IgD-negative memory B cell (primary cell): ENCODE measurements at regions not wholly inside any gene's neighbourhood (a gene's known extent, or its start where the extent isn't known, plus 50 kb on each side); places are given as distances from the start of the nearest gene placed in this dataset.
"Not testable (repeated sequence)": the region's sequence is repeated elsewhere in the genome, so short reads cannot be mapped to it uniquely, and the experiment has no call there.

Experiments used
- H3K27ac Mint-ChIP-seq, 3 donors: one replicate each; pipeline ENCODE4 v1.8.0; 2020 to 2022; ENCODE audit warnings: mild to moderate bottlenecking in 3 of 3, mixed read lengths in 3 of 3, moderate library complexity in 1 of 3
- H3K27me3 Mint-ChIP-seq: one replicate; pipeline ENCODE4 v1.8.0; 2021; ENCODE audit warnings: mixed read lengths
- H3K36me3 Mint-ChIP-seq: one replicate; pipeline ENCODE4 v1.8.0; 2020; ENCODE audit warnings: mild to moderate bottlenecking, mixed read lengths
- H3K4me1 Mint-ChIP-seq, 3 donors: one replicate each; pipeline ENCODE4 v1.8.0; 2020 to 2022; ENCODE audit warnings: mixed read lengths in 3 of 3, mild to moderate bottlenecking in 1 of 3
- H3K4me3 Mint-ChIP-seq, 4 donors: one replicate each; pipeline ENCODE4 v1.8.0; 2020 to 2022; ENCODE audit warnings: mild to moderate bottlenecking in 4 of 4, mixed read lengths in 4 of 4, moderate library complexity in 3 of 4
- H3K9me3 Mint-ChIP-seq, 3 donors: one replicate each; pipeline ENCODE4 v1.8.0; 2020 to 2021; ENCODE audit warnings: mixed read lengths in 3 of 3, mild to moderate bottlenecking in 1 of 3

DNA sequence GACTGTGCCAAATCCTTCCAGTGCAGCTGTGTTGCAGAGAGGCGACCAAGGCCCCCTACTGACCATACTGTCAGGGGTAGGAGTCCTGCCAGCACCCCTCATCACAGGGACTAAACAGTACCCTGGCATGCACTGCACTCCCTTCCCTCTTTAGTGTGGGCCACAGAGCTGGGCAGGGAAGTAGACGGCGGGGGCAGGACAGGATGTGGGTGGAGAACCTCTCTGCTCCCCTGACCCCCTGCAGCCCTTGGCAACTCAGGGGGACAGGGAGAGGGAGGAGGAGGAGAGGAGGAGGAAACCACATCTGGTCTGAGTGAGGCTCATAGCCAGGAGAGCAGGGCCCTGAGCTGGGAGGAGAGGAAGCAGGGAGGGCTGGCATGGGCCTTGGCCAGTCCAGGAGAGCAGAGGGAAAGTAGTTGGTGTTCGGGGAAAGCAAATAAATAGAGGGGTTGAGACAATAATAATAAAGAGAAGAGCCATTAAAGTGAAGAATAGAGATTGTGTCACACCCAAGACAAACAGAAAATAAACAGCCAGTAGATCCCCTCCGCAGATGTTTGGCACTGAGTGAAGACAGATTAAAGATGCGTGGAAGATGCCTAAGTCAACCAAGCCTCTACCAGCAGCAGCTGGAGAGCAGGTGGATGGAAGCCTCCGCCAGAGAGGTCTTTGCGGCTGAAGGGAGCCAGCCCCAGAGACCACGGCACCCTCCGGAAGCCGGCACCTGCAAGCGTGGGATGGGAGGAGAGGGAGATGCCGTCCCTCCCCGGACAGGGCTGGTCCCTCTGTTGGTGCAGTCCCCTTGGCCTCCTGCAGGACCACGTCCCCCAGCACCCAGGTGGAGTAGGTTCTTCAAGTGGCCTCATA lies 61.5 kb downstream of the RPUSD4 start:
- Mint-ChIP-seq H3K27me3 (peaks cover 8% of the 10 kb centered on the region), H3K4me3 (peak overlapping the region in 1 of 4 donors; percentile 37), H3K27ac (no peak overlapping the region), H3K9me3 (peaks cover 0 to 14% (median 7%) of the 10 kb centered on the region in 3 donors), H3K36me3 (peaks cover 6% of the 10 kb centered on the region), H3K4me1 (peaks cover 0 to 2% (median 0%) of the 10 kb centered on the region in 3 donors)

DNA sequence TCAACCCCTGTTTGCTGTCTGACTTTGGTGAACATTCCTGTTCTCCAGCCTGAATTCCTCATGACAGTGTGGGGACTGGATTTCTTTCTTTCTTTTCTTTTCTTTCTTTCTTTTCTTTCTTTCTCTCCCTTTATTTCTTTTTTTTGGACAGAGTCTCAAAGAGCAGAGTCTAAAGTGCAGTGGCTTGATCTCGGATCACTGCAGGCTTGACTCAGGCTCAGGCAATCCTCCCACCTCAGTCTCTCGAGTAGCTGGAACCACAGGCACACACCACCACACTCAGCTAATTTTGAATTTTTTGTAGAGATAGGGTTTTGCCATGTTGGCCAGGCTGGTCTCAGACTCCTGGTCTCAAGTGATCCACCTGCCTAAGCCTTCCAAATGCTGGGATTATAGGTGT lies 63.1 kb downstream of the RPUSD4 start:
- Mint-ChIP-seq H3K9me3 (peaks cover 0 to 15% (median 7%) of the 10 kb centered on the region in 3 donors), H3K27me3 (peaks cover 8% of the 10 kb centered on the region), H3K36me3 (peaks cover 4% of the 10 kb centered on the region), H3K27ac (no peak overlapping the region), H3K4me1 (no peaks in the 10 kb centered on the region), H3K4me3 (no peak overlapping the region)

DNA sequence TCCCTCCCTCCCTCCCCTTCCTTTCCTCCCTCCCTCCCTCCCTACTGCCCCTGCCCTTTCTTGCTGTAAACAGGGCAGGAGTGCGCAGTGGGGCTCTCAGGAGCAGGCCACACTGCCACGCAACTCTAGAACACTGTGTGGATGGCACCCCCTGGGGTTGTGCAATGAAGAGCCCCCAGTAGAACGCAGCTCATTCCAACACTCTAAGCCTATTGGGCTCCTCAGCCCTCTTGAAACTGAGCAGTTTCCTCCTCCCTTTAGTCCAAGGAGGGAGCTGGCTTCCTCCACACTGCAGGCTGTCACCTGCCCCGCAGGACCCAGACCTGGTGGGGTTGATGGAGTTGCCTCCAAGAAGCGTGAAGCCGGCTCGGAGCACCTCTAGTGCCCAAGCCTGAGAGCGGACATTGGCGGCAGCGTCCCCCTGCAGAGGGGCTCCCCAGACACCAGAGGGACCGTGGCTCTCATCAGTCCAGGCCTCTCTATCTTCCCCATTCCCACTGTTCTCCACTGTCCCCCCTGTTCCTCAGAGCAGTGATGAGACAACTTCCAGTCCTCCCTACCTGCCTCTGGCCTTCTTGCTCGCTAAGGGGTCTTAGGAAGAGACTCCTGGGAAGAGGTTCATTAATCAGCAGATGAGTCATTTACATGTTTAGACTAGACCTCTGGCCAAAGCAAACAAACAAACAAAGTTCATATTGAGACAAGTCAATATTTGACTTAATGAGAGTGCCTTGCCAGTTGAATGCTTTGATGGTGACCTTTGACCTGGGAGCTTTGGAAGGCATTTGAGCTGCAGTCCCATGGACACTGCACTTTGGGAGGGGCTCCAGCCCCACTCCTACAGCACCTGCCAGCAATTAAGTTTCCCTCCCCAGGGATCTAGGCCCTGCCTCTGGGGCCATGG lies 64.0 kb downstream of the RPUSD4 start:
- Mint-ChIP-seq H3K4me1 (no peaks in the 10 kb centered on the region), H3K36me3 (peaks cover 4% of the 10 kb centered on the region), H3K27me3 (peaks cover 8% of the 10 kb centered on the region), H3K9me3 (peaks cover 0 to 12% (median 7%) of the 10 kb centered on the region in 3 donors), H3K27ac (no peak overlapping the region), H3K4me3 (no peak overlapping the region)

DNA sequence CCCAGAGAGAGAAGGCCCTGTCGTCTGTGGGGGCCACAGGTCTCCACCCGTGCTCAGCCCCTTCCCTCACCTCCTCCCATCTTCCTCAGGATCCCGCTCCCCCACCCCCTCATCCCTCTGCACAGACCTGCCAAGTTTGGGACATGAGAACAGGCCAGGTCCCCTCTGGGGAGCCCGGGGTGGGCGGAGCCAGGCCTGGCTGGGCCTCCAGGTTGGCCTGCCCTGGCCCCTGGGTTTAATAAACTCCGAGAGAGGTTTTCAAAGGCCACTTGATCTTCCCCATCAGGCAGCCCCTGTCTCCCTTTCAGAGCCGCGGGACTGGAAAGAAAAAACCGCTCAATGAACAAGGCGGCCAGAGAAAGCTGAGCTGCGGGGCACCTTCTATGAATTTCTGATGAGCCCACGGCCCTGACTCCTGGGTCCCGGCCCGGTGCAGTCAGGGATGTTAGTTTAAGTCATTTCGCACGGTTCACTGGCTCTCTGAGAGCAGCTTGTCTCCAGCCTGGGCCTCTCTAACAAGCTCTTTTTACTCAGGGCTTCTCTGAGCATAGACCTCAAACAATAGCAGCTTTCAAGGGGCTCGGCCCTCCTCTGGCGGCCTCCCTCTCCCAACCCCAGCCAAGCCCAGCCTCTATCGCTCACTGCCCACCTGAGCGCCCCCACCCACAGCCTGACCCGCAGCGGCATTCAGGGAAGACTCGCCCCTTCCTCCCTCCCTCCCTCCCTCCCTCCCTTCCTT lies 64.8 kb downstream of the RPUSD4 start:
- Mint-ChIP-seq H3K27ac (no peak overlapping the region), H3K9me3 (peaks cover 0 to 7% (median 0%) of the 10 kb centered on the region in 3 donors), H3K36me3 (peaks cover 1% of the 10 kb centered on the region), H3K27me3 (peaks cover 6% of the 10 kb centered on the region), H3K4me3 (no peak overlapping the region), H3K4me1 (no peaks in the 10 kb centered on the region)

DNA sequence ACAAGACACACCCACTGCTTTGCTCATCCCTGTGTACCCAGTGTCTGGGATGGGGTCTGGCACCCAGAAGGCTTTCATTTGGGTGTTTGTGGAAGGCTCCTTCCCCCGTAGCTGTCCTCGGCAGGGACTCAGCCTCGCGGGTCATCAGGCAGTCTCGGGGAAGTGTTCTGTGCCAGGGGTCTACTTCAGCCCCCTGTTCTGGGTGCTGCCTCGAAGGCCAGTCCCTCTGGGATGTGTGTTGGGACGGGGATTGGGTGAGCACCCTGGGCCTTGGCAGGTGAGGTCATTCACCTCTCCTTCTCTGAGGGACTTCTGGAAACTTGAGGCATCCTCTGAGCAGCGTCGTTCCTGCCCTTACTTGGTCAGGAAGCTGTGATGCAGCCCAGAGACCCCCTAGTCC lies 65.5 kb downstream of the RPUSD4 start:
- H3K4me1 Mint-ChIP-seq, result no peaks in the 10 kb centered on the region
- H3K27me3 Mint-ChIP-seq, result peaks cover 8% of the 10 kb centered on the region
- H3K36me3 Mint-ChIP-seq, result peaks cover 1% of the 10 kb centered on the region
- no peak overlapping the region for H3K27ac Mint-ChIP-seq
- H3K9me3 Mint-ChIP-seq, result peaks cover 0 to 1% (median 0%) of the 10 kb centered on the region in 3 donors
- no peak overlapping the region for H3K4me3 Mint-ChIP-seq

DNA sequence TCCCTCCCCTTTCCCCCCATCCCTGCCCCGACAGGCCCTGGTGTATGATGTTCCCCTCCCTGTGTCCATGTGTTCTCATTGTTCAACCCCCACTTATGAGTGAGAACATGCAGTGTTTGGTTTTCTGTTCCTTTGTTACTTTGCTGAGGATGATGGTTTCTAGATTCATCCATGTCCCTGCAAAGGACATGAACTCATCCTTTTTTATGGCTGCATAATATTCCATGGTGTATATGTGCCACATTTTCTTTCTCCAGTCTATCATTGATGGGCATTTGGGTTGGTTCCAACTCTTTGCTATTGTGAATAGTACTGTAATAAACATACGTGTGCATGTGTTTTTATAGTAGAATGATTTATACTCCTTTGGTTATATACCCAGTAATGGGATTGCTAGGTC lies 68.0 kb downstream of the RPUSD4 start:
- peaks cover 20% of the 10 kb centered on the region for H3K27me3 Mint-ChIP-seq
- H3K36me3 Mint-ChIP-seq, H3K27ac Mint-ChIP-seq, H3K4me3 Mint-ChIP-seq, H3K9me3 Mint-ChIP-seq, H3K4me1 Mint-ChIP-seq: not testable (repeated sequence)

DNA sequence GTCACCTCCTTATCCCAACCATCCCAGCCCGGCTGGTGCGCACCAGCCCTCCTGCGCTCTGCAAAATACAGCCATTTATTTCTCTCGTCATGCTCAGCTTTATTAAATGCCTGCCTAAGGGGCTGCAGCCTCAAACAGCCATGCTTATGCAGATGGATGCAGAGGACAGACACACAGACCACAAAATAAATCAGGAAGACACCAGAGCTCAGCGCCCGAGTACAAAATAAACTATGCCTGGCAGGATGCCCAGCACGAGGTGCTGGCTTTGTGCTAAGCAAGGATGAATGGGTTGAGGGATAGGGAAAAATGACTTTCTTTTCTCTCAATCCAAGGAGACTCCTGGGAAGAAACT lies 70.5 kb downstream of the RPUSD4 start:
- peaks cover 23% of the 10 kb centered on the region for H3K27me3 Mint-ChIP-seq
- H3K4me1 Mint-ChIP-seq, result no peaks in the 10 kb centered on the region
- no peak overlapping the region for H3K4me3 Mint-ChIP-seq
- peaks cover 0 to 1% (median 0%) of the 10 kb centered on the region in 3 donors for H3K9me3 Mint-ChIP-seq
- H3K36me3 Mint-ChIP-seq, result no peaks in the 10 kb centered on the region
- no peak overlapping the region for H3K27ac Mint-ChIP-seq

DNA sequence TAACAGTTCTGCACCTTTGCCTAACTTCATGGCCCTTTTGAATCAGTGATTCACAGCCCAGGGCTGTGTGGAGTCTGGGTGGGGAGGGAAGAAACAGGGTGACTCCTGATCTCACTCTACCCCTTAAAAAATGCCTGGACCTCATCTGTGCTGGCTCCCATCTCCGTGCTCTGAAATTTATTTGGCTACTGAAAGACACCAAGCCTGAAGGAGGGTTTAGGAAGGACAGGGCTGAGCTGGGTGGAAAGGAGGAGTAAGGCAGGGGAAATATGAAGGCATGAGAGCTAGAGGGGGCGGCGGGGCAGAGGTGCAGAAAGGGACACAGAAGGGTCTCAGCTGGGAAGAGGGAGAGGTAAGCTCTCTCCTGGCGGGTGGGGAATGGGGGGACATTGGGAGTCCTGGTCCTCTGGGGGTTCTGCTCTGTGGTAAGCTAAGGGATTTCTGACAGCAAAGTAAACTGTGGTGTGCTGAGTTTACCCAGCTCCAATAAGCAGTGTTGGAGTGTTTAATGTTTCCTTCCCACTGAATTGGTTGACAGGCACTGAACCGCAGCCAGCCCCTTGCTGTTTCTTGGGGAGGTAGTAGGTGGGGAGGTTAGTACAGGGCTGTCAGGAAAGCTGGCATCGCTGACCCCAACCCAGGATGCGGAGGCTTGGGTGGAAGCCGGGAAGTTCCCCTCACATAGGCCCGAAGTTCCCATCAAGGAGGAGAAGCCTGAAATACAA lies 71.1 kb downstream of the RPUSD4 start:
- Mint-ChIP-seq H3K4me3 (no peak overlapping the region), H3K27ac (peak overlapping the region in 1 of 3 donors; percentile 71), H3K36me3 (no peaks in the 10 kb centered on the region), H3K27me3 (peaks cover 25% of the 10 kb centered on the region), H3K9me3 (peaks cover 0 to 1% (median 0%) of the 10 kb centered on the region in 3 donors), H3K4me1 (no peaks in the 10 kb centered on the region)

DNA sequence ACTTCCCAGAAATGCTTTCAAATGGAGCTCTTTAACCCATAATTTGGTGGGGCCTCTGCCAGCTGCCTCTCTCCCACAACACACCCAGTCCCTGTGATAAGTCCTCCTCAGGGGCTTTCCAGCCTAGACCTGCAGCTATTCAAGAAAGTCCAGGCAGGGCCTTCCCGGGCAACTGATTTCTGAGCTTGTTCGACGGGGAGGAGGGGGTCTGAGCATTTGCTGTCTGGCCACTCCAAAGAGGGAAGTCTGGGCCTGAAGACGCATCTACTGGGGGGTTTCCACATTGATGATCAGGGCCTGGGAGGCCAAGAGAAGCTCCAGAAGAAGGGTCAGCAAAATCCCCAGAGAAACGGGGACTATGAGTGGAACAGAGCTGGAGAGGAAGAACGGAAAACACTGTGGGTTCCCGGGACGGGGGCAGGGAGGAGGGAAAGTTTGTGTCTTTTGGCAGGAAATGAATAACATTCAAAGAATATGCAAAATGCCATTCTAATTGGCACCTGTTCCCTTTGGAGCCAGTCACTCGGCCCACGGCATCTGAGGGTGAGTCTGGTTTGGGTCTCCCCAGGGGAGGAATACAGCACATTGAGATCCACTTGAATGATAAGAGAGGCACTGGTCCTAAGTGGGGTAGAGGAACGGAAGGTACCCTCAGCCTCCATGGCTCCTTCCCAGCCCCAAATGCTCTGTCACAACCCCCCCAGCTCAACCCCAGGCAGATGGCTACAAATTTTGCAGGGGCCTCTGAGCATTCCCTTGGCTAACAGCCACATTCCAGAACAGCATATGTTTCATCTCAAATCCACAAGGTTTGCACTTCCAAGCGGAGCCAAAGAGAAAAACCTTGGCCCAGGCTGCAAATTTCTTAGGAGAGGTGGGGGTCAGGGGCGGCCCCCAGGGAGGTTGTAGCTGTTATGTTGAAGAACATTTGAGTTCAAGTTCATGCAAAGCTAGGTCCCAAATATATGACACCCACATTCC lies 72.0 kb downstream of the RPUSD4 start:
- Mint-ChIP-seq H3K4me1 (no peaks in the 10 kb centered on the region), H3K9me3 (peaks cover 0 to 1% (median 0%) of the 10 kb centered on the region in 3 donors), H3K27me3 (peaks cover 28% of the 10 kb centered on the region), H3K36me3 (no peaks in the 10 kb centered on the region), H3K4me3 (no peak overlapping the region), H3K27ac (peak overlapping the region in 1 of 3 donors; percentile 71)

DNA sequence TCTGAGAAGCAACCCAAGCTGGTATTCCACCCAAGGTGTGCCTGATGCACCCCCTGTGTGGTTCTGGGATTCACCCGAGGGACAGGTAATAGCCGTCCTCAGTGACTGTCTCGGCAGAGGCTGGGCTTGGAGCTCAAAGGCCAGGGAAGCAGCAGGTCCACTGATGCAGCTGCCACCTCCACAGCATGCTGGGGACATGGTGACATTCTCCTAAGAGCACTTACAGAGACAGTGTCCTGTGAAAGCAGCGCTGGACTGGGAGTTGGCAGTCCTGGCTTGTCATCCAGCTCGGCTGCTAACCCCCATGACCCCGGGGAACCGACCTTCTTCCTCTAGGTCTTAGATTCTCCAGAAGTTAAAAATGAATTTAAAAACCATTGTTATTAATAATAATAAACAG lies 72.8 kb downstream of the RPUSD4 start:
- peaks cover 29% of the 10 kb centered on the region for H3K27me3 Mint-ChIP-seq

DNA sequence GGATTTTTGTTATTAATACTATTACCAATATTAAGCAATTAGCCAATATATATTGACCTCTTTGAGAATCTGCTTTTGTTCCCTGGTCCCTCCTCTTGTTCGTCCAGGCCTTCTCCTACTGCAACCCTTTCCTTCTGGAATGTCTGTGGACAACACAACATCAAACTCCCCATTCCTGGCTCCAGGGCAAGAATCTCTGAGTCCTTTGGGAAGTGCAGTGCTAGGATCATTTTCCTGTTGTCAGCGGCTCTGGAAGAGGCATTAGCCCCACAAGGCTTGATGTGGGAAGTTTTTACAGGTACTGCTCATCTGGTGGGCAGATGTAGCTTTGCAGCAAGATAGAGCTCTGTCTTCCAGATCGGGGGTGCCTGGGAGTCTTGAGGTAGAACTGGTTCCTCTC lies 74.3 kb downstream of the RPUSD4 start:
- Mint-ChIP-seq H3K9me3 (no peaks in the 10 kb centered on the region), H3K27ac (no peak overlapping the region), H3K4me1 (no peaks in the 10 kb centered on the region), H3K36me3 (no peaks in the 10 kb centered on the region), H3K27me3 (peaks cover 29% of the 10 kb centered on the region), H3K4me3 (no peak overlapping the region)

More for the DNA sequence above, 72.8 kb downstream of the RPUSD4 start:
- H3K9me3 Mint-ChIP-seq, result no peaks in the 10 kb centered on the region
- H3K36me3 Mint-ChIP-seq, result no peaks in the 10 kb centered on the region
- H3K27ac Mint-ChIP-seq, result peak overlapping the region in 1 of 3 donors; percentile 81
- no peak overlapping the region for H3K4me3 Mint-ChIP-seq
- H3K4me1 Mint-ChIP-seq, result no peaks in the 10 kb centered on the region

DNA sequence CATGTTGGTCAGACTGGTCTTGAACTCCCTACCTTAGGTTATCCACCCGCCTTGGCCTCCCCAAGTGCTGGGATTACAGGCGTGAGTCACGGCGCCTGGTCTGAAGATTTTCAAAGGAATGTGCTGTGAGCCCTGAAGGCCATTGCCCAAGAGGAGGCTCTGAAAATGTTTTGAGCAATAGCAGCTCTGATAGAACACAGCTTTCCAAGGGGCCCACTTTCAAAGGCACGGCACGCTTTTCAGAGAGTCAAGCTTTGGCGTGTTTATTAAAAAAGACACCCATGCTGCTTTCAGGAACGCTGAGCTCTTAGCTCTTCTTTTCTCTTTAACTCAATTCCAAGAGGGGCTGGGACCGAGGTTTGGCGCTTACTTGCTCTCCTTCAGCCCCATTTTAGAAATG lies 73.8 kb upstream of the CDON start:
- Mint-ChIP-seq H3K4me3 (no peak overlapping the region), H3K36me3 (no peaks in the 10 kb centered on the region), H3K9me3 (no peaks in the 10 kb centered on the region), H3K4me1 (no peaks in the 10 kb centered on the region), H3K27ac (no peak overlapping the region), H3K27me3 (peaks cover 29% of the 10 kb centered on the region)
